Ascending aorta (tissue), 2 donors: ENCODE measurements at regions not wholly inside any gene's neighbourhood (a gene's known extent, or its start where the extent isn't known, plus 50 kb on each side); places are given as distances from the start of the nearest gene placed in this dataset.

Source experiments
- DNase-seq, 2 donors: peaks; one replicate each; pipeline ENCODE4 v3.0.0-alpha.2; 2019; ENCODE audit warnings: low spot score in 2 of 2
- H3K27ac ChIP-seq, 2 donors: fragments of 200-600 bp; sonication (generic); one replicate each; pipeline ENCODE4 v1.5.1; 2016 to 2017; ENCODE audit warnings: mild to moderate bottlenecking in 1 of 2
- H3K27me3 ChIP-seq: fragments of 200-600 bp; sonication (generic); one replicate; pipeline ENCODE4 v1.5.1; 2017
- H3K36me3 ChIP-seq, 2 donors: fragments of 200-600 bp; sonication (generic); one replicate each; pipeline ENCODE4 v1.5.1; 2016
- H3K4me1 ChIP-seq, 2 donors: fragments of 200-600 bp; sonication (generic); one replicate each; pipeline ENCODE4 v1.5.1; 2016 to 2017; ENCODE audit warnings: mild to moderate bottlenecking in 1 of 2
- H3K4me3 ChIP-seq, 2 donors: fragments of 200-600 bp; sonication (generic); one replicate each; pipeline ENCODE4 v1.5.1; 2016 to 2017; ENCODE audit warnings: mild to moderate bottlenecking in 1 of 2
- H3K9me3 ChIP-seq, 2 donors: fragments of 200-600 bp; sonication (generic); one replicate each; pipeline ENCODE4 v1.5.1; 2016
- intact Hi-C: fragments of 100-400 bp; cut with DNase I; formaldehyde crosslinking; loops from one replicate; pipeline ENCODE4 v1.15.1; 2023
- TF ChIP-seq, protein P1 (sequence below), 3 experiments: fragments of 200-600 bp in 2 of 3; fragments of 450-650 bp in 1 of 3; sonication (generic) in 2 of 3; IDR thresholded peaks; one replicate each; pipeline ENCODE4 v1.5.1; 2016 to 2019; ENCODE audit warnings: antibody characterized with exemption in 3 of 3, mild to moderate bottlenecking in 1 of 3, moderate library complexity in 1 of 3

DNA sequence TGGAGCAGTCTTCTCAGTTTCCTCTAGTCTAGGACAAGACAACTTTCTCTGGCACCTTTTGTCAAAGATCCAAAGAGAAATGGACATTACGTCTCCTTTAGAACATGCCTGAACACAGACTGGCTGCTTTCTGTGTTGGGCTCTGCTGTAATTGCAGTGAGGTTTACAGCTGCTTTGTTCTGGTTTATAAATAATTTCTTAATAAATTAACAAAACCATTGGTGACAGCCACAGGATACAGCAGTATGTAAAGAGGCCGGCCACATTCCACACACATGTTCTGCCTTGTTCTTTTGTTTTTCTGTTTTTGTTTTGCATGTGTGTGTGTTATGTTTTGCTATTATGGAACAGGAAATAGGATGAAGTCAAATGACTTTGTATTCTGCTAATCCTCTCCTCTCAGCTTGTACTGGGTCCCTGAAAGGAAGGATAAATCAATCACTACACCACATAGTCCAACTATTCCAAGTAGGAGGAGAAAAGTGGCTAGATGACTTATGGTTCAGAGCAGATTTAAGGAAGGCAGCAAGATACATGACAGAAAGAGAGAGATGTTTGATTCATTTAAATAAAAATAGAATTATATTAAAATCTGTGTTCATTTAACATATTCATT lies 161.5 kb upstream of the ESRRG start:
- no peak overlapping the region for H3K27ac ChIP-seq
- H3K4me3 ChIP-seq, result no peak overlapping the region
- TF ChIP-seq, protein P1, sequence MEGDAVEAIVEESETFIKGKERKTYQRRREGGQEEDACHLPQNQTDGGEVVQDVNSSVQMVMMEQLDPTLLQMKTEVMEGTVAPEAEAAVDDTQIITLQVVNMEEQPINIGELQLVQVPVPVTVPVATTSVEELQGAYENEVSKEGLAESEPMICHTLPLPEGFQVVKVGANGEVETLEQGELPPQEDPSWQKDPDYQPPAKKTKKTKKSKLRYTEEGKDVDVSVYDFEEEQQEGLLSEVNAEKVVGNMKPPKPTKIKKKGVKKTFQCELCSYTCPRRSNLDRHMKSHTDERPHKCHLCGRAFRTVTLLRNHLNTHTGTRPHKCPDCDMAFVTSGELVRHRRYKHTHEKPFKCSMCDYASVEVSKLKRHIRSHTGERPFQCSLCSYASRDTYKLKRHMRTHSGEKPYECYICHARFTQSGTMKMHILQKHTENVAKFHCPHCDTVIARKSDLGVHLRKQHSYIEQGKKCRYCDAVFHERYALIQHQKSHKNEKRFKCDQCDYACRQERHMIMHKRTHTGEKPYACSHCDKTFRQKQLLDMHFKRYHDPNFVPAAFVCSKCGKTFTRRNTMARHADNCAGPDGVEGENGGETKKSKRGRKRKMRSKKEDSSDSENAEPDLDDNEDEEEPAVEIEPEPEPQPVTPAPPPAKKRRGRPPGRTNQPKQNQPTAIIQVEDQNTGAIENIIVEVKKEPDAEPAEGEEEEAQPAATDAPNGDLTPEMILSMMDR (IDR thresholded peaks at IDR 0.05), result no peak
- no peaks in the 10 kb centered on the region for H3K9me3 ChIP-seq
- H3K27me3 ChIP-seq, result no peaks in the 10 kb centered on the region
- intact Hi-C loops, result no loop called here
- DNase-seq, result no peak
- no peaks in the 10 kb centered on the region for H3K4me1 ChIP-seq
- H3K36me3 ChIP-seq, result no peaks in the 10 kb centered on the region

- intact Hi-C loops, result no loop called here
- Histone ChIP-seq H3K4me1 (no peaks in the 10 kb centered on the region), H3K27ac (no peak overlapping the region), H3K9me3 (no peaks in the 10 kb centered on the region), H3K27me3 (no peaks in the 10 kb centered on the region), H3K4me3 (no peak overlapping the region), H3K36me3 (no peaks in the 10 kb centered on the region)
- TF ChIP-seq, protein P1 (IDR thresholded peaks at IDR 0.05), result no peak
- no peak for DNase-seq
Observed at GRCh38 chr1:216883518-216883917, 160.3 kb upstream of the ESRRG start.

GRCh38 chr1:216881695-216882094 lies 158.5 kb upstream of the ESRRG start:
- H3K27me3 ChIP-seq, result no peaks in the 10 kb centered on the region
- H3K27ac ChIP-seq, result no peak overlapping the region
- intact Hi-C loops, result no loop called here
- no peak overlapping the region for H3K4me3 ChIP-seq
- no peaks in the 10 kb centered on the region for H3K4me1 ChIP-seq
- TF ChIP-seq, protein P1 (IDR thresholded peaks at IDR 0.05), result no peak
- DNase-seq, result no peak
- H3K9me3 ChIP-seq, result no peaks in the 10 kb centered on the region
- H3K36me3 ChIP-seq, result no peaks in the 10 kb centered on the region

DNA sequence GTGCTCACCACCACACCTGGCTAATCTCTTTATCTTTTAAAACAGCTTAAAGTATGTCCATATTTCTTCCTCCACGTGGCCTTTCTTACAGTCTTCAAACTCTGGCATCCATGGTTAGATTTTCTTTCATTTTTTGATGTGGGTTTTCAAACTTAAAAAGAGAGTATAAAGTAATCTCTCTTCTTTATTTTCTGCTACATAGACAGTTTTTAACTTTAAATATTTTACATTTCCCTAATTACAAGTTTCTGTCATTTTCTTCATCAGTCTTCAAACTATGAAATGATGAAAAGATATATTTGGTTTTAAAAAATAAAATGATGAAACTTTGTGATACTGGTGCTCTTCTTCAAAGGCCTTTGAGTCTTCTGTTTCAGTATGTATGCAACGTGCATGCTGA lies 143.5 kb upstream of the ESRRG start:
- TF ChIP-seq, protein P1 (IDR thresholded peaks at IDR 0.05), result no peak
- DNase-seq, result no peak
- intact Hi-C loops, result no loop called here

GRCh38 chr1:216855810-216856209 lies 132.6 kb upstream of the ESRRG start:
- Histone ChIP-seq H3K36me3 (no peaks in the 10 kb centered on the region), H3K27ac (no peak overlapping the region), H3K27me3 (no peaks in the 10 kb centered on the region), H3K9me3 (no peaks in the 10 kb centered on the region), H3K4me3 (no peak overlapping the region), H3K4me1 (no peaks in the 10 kb centered on the region)
- no peak for DNase-seq
- TF ChIP-seq, protein P1 (IDR thresholded peaks at IDR 0.05), result no peak
- intact Hi-C loops, result no loop called here

More for the DNA sequence above, 143.5 kb upstream of the ESRRG start:
- Histone ChIP-seq H3K4me3 (no peak overlapping the region), H3K4me1 (no peaks in the 10 kb centered on the region), H3K27ac (no peak overlapping the region), H3K27me3 (no peaks in the 10 kb centered on the region), H3K9me3 (no peaks in the 10 kb centered on the region), H3K36me3 (no peaks in the 10 kb centered on the region)
